HL-60 (cell line): ENCODE measurements at regions not wholly inside any gene's neighbourhood (a gene's known extent, or its start where the extent isn't known, plus 50 kb on each side); places are given as distances from the start of the nearest gene placed in this dataset.

Source experiments
- DNase-seq, 2 experiments: peaks; one replicate each; pipeline ENCODE4 v3.0.0-alpha.2; 2010 to 2020; ENCODE audit warnings: low read depth in 1 of 2, low spot score in 1 of 2
- H3K27ac ChIP-seq: fragments of 250-450 bp; sonication (Bioruptor Pico); replicated peaks from 2 replicates; pipeline ENCODE4 v1.5.1; 2020; ENCODE audit warnings: mild to moderate bottlenecking, moderate library complexity
- H3K27me3 ChIP-seq: fragments of 250-450 bp; sonication (Bioruptor Pico); 2 replicates; pipeline ENCODE4 v1.5.1; 2021; ENCODE audit warnings: mild to moderate bottlenecking, moderate library complexity; ENCODE audit not compliant: insufficient read depth, poor library complexity, severe bottlenecking
- H3K4me3 ChIP-seq: replicated peaks from 2 replicates; pipeline ENCODE4 v1.5.1; 2011; ENCODE audit warnings: mild to moderate bottlenecking, control low read depth, low read length; ENCODE audit not compliant: insufficient read depth
- CTCF ChIP-seq: IDR thresholded peaks from one replicate; pipeline ENCODE4 v1.5.1; 2011; ENCODE audit warnings: low read length, control low read depth, inconsistent platforms; ENCODE audit not compliant: insufficient read depth
- GABPA ChIP-seq: IDR thresholded peaks from 2 replicates; pipeline ENCODE4 v1.6.1; 2012; ENCODE audit warnings: low read depth
- POLR2AphosphoS5 ChIP-seq: IDR thresholded peaks from 2 replicates; pipeline ENCODE4 v1.6.1; 2012; ENCODE audit warnings: low read depth
- SPI1 ChIP-seq: IDR thresholded peaks from 2 replicates; pipeline ENCODE4 v1.6.1; 2012; ENCODE audit warnings: low read depth, mild to moderate bottlenecking, borderline replicate concordance
- TF ChIP-seq, protein P1 (sequence below): IDR thresholded peaks from 2 replicates; pipeline ENCODE4 v1.6.1; 2012; ENCODE audit warnings: low read depth; ENCODE audit not compliant: insufficient replicate concordance

DNA sequence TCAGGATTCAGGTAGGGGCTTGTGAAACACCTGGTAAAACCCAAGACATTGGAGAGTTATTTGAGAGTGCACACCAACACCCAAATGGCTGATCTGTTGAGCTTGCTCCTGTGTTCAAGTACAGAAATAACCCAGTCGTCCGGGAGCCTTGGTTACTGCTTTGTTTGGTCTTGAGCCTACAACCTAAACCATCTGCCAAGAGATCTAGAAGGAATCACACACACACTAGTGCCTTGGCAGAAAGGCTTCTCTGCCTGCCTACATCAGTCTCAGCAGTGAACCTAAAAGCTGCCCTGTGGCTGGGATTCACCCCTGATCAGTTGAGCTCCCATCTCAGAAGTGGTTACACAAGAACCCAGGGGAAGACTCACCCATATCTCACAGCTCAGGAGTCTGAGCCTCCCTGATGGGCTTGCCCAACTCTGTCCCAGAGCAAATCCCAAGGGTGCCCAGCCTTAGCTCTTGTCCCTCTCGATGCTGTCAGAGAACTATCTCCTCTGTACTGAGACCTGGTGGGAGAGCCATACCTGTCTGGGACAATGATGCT is 167.6 kb downstream of the CXCL12 start:
- TF ChIP-seq SPI1 = no peak
- TF ChIP-seq CTCF = no peak
- no peak for TF ChIP-seq GABPA
- TF ChIP-seq, protein P1, sequence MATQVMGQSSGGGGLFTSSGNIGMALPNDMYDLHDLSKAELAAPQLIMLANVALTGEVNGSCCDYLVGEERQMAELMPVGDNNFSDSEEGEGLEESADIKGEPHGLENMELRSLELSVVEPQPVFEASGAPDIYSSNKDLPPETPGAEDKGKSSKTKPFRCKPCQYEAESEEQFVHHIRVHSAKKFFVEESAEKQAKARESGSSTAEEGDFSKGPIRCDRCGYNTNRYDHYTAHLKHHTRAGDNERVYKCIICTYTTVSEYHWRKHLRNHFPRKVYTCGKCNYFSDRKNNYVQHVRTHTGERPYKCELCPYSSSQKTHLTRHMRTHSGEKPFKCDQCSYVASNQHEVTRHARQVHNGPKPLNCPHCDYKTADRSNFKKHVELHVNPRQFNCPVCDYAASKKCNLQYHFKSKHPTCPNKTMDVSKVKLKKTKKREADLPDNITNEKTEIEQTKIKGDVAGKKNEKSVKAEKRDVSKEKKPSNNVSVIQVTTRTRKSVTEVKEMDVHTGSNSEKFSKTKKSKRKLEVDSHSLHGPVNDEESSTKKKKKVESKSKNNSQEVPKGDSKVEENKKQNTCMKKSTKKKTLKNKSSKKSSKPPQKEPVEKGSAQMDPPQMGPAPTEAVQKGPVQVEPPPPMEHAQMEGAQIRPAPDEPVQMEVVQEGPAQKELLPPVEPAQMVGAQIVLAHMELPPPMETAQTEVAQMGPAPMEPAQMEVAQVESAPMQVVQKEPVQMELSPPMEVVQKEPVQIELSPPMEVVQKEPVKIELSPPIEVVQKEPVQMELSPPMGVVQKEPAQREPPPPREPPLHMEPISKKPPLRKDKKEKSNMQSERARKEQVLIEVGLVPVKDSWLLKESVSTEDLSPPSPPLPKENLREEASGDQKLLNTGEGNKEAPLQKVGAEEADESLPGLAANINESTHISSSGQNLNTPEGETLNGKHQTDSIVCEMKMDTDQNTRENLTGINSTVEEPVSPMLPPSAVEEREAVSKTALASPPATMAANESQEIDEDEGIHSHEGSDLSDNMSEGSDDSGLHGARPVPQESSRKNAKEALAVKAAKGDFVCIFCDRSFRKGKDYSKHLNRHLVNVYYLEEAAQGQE = no peak
- no peak for TF ChIP-seq POLR2AphosphoS5
- Histone ChIP-seq H3K27me3 (no peaks in the 10 kb centered on the region), H3K4me3 (no peak overlapping the region), H3K27ac (no peak overlapping the region)
- no peak for DNase-seq

DNA sequence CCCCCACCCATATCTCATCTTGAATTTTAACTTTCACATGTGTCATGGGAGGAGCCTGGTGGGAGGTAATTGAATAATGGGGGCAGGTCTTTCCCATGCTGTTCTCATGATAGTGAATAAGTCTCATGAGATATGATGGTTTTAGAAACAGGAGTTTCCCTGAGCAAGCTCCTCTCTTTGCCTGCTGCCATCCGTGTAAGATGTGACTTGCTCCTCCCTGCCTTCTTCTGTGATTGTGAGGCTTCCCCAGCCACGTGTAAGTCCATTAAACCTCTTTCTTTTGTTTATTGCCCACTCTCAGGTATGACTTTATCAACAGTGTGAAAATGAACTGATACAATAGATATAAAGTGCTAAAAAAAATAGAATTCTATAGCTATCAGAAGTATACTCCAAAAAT is 168.8 kb downstream of the CXCL12 start:
- no peak for DNase-seq
- TF ChIP-seq POLR2AphosphoS5 = no peak
- TF ChIP-seq GABPA = no peak
- TF ChIP-seq SPI1 = no peak
- TF ChIP-seq, protein P1 = no peak
- no peak for TF ChIP-seq CTCF
- no peak overlapping the region for H3K27ac ChIP-seq

GRCh38 chr10:44209811-44210210 is 175.1 kb downstream of the CXCL12 start:
- Histone ChIP-seq H3K27me3 (no peaks in the 10 kb centered on the region), H3K4me3 (no peak overlapping the region), H3K27ac (no peak overlapping the region)
- no peak for DNase-seq
- TF ChIP-seq CTCF (no peak), SPI1 (no peak), GABPA (no peak), POLR2AphosphoS5 (no peak)
- TF ChIP-seq, protein P1 = no peak

More for the DNA sequence above, 168.8 kb downstream of the CXCL12 start:
- Histone ChIP-seq H3K27me3 (no peaks in the 10 kb centered on the region), H3K4me3 (no peak overlapping the region)
